ENCODE measurements at regions not wholly inside any gene's neighbourhood (a gene's known extent, or its start where the extent isn't known, plus 50 kb on each side); places are given as distances from the start of the nearest gene placed in this dataset.

- Mint-ChIP-seq H3K36me3 (ENCODE audit: unreplicated experiment) (no peaks in the 10 kb centered on the region), H3K9me3 (ENCODE audit: unreplicated experiment) (no peaks in the 10 kb centered on the region), H3K27me3 (ENCODE audit: unreplicated experiment) (no peaks in the 10 kb centered on the region), H3K4me3 (ENCODE audit: unreplicated experiment) (no peak overlapping the region), H3K4me1 (ENCODE audit: low read depth, unreplicated experiment) (peaks cover 5% of the 10 kb centered on the region), H3K27ac (ENCODE audit: unreplicated experiment) (no peak overlapping the region)
- no peak for TF ChIP-seq CTCF (IDR thresholded peaks at IDR 0.05; ENCODE audit: partially characterized antibody, unreplicated experiment)
- no peak for DNase-seq
Measured at GRCh38 chr15:94970802-94971201, 739.4 kb downstream of the MCTP2 start.

- Mint-ChIP-seq H3K27me3 (ENCODE audit: unreplicated experiment) (no peaks in the 10 kb centered on the region), H3K4me1 (ENCODE audit: low read depth, unreplicated experiment) (peaks cover 5% of the 10 kb centered on the region), H3K9me3 (ENCODE audit: unreplicated experiment) (no peaks in the 10 kb centered on the region), H3K36me3 (ENCODE audit: unreplicated experiment) (no peaks in the 10 kb centered on the region), H3K27ac (ENCODE audit: unreplicated experiment) (no peak overlapping the region), H3K4me3 (ENCODE audit: unreplicated experiment) (no peak overlapping the region)
- no peak for TF ChIP-seq CTCF (IDR thresholded peaks at IDR 0.05; ENCODE audit: partially characterized antibody, unreplicated experiment)
- no peak for DNase-seq
Measured at GRCh38 chr15:94972314-94972713, 741.0 kb downstream of the MCTP2 start.

- Mint-ChIP-seq H3K4me3 (ENCODE audit: unreplicated experiment) (no peak overlapping the region), H3K27ac (ENCODE audit: unreplicated experiment) (no peak overlapping the region), H3K4me1 (ENCODE audit: low read depth, unreplicated experiment) (no peaks in the 10 kb centered on the region), H3K36me3 (ENCODE audit: unreplicated experiment) (no peaks in the 10 kb centered on the region), H3K27me3 (ENCODE audit: unreplicated experiment) (peaks cover 3% of the 10 kb centered on the region), H3K9me3 (ENCODE audit: unreplicated experiment) (peaks cover 1% of the 10 kb centered on the region)
- TF ChIP-seq CTCF (IDR thresholded peaks at IDR 0.05; ENCODE audit: partially characterized antibody, unreplicated experiment), result no peak
- no peak for DNase-seq
Measured at GRCh38 chr15:94987085-94987484, 755.7 kb downstream of the MCTP2 start.

GRCh38 chr15:94991718-94992117 is 760.4 kb downstream of the MCTP2 start:
- Mint-ChIP-seq H3K4me3 (ENCODE audit: unreplicated experiment) (no peak overlapping the region), H3K27me3 (ENCODE audit: unreplicated experiment) (no peaks in the 10 kb centered on the region), H3K9me3 (ENCODE audit: unreplicated experiment) (peaks cover 1% of the 10 kb centered on the region), H3K4me1 (ENCODE audit: low read depth, unreplicated experiment) (no peaks in the 10 kb centered on the region), H3K27ac (ENCODE audit: unreplicated experiment) (no peak overlapping the region), H3K36me3 (ENCODE audit: unreplicated experiment) (no peaks in the 10 kb centered on the region)
- no peak for TF ChIP-seq CTCF (IDR thresholded peaks at IDR 0.05; ENCODE audit: partially characterized antibody, unreplicated experiment)
- DNase-seq, result no peak

- Mint-ChIP-seq H3K27ac (ENCODE audit: unreplicated experiment) (no peak overlapping the region), H3K36me3 (ENCODE audit: unreplicated experiment) (no peaks in the 10 kb centered on the region), H3K27me3 (ENCODE audit: unreplicated experiment) (no peaks in the 10 kb centered on the region), H3K4me3 (ENCODE audit: unreplicated experiment) (no peak overlapping the region), H3K4me1 (ENCODE audit: low read depth, unreplicated experiment) (no peaks in the 10 kb centered on the region), H3K9me3 (ENCODE audit: unreplicated experiment) (no peaks in the 10 kb centered on the region)
- DNase-seq, result no peak
- no peak for TF ChIP-seq CTCF (IDR thresholded peaks at IDR 0.05; ENCODE audit: partially characterized antibody, unreplicated experiment)
Measured at GRCh38 chr15:95009635-95010034, 778.3 kb downstream of the MCTP2 start.

All from glutamatergic neuron (in vitro differentiated cells).